H9 (cell line): ENCODE measurements at regions not wholly inside any gene's neighbourhood (a gene's known extent, or its start where the extent isn't known, plus 50 kb on each side); places are given as distances from the start of the nearest gene placed in this dataset.

Source experiments
- DNase-seq: peaks from one replicate; pipeline ENCODE4 v3.0.0-alpha.2; 2017
- H2AFZ ChIP-seq: one replicate; pipeline ENCODE4 v1.6.1; 2013; ENCODE audit warnings: mild to moderate bottlenecking, low read length, control low read depth, moderate library complexity
- H2AK5ac ChIP-seq: 2 replicates; pipeline ENCODE4 v1.6.1; 2013; ENCODE audit warnings: low read length, control low read depth, mixed read lengths; ENCODE audit not compliant: insufficient read length
- H2BK120ac ChIP-seq: one replicate; pipeline ENCODE4 v1.6.1; 2013; ENCODE audit warnings: low read depth, mild to moderate bottlenecking, low read length, control low read depth, inconsistent platforms; ENCODE audit not compliant: poor library complexity, severe bottlenecking
- H2BK12ac ChIP-seq: 2 replicates; pipeline ENCODE4 v1.6.1; 2013; ENCODE audit warnings: low read length, control low read depth, mixed read lengths, low read depth; ENCODE audit not compliant: insufficient read length
- H2BK15ac ChIP-seq: 2 replicates; pipeline ENCODE4 v1.6.1; 2013; ENCODE audit warnings: low read depth, low read length, control low read depth
- H2BK20ac ChIP-seq: one replicate; pipeline ENCODE4 v1.6.1; 2013; ENCODE audit warnings: low read depth, mild to moderate bottlenecking, low read length, control low read depth, inconsistent platforms; ENCODE audit not compliant: poor library complexity, severe bottlenecking
- H2BK5ac ChIP-seq: 2 replicates; pipeline ENCODE4 v1.6.1; 2013; ENCODE audit warnings: low read length, control low read depth, mixed read lengths; ENCODE audit not compliant: insufficient read length
- H3K14ac ChIP-seq: 2 replicates; pipeline ENCODE4 v1.6.1; 2013; ENCODE audit warnings: low read length, control low read depth; ENCODE audit not compliant: insufficient read depth
- H3K18ac ChIP-seq: 2 replicates; pipeline ENCODE4 v1.6.1; 2013; ENCODE audit warnings: low read depth, mild to moderate bottlenecking, mixed read lengths, low read length, control low read depth; ENCODE audit not compliant: insufficient read length
- H3K23ac ChIP-seq: 2 replicates; pipeline ENCODE4 v1.6.1; 2013; ENCODE audit warnings: low read length, control low read depth, mixed read lengths, low read depth; ENCODE audit not compliant: insufficient read length
- H3K23me2 ChIP-seq: 2 replicates; pipeline ENCODE4 v1.6.1; 2013; ENCODE audit warnings: low read depth, mild to moderate bottlenecking, mixed read lengths, low read length, control low read depth; ENCODE audit not compliant: insufficient read length, poor library complexity, severe bottlenecking
- H3K27ac ChIP-seq: 2 replicates; pipeline ENCODE4 v1.5.1; 2013; ENCODE audit warnings: low read length, control low read depth, mixed read lengths, low read depth; ENCODE audit not compliant: insufficient read length
- H3K27me3 ChIP-seq: 2 replicates; pipeline ENCODE4 v1.6.1; 2013; ENCODE audit warnings: low read length, control low read depth, inconsistent platforms; ENCODE audit not compliant: insufficient read depth
- H3K4ac ChIP-seq: 2 replicates; pipeline ENCODE4 v1.6.1; 2013; ENCODE audit warnings: low read depth, mild to moderate bottlenecking, control low read depth, inconsistent platforms, low read length, moderate library complexity
- H3K4me1 ChIP-seq: 2 replicates; pipeline ENCODE4 v1.6.1; 2013; ENCODE audit warnings: low read length, control low read depth, inconsistent platforms; ENCODE audit not compliant: insufficient read depth
- H3K4me2 ChIP-seq: 2 replicates; pipeline ENCODE4 v1.6.1; 2013; ENCODE audit warnings: low read length, control low read depth, mixed read lengths; ENCODE audit not compliant: insufficient read length, insufficient read depth
- H3K56ac ChIP-seq: 2 replicates; pipeline ENCODE4 v1.6.1; 2013; ENCODE audit warnings: low read depth, mild to moderate bottlenecking, mixed read lengths, low read length, control low read depth; ENCODE audit not compliant: insufficient read length
- H3K79me1 ChIP-seq: 2 replicates; pipeline ENCODE4 v1.6.1; 2013; ENCODE audit warnings: low read depth, mild to moderate bottlenecking, moderate library complexity, low read length, control low read depth, inconsistent platforms; ENCODE audit not compliant: insufficient read depth, poor library complexity, severe bottlenecking
- H3K79me2 ChIP-seq: 2 replicates; pipeline ENCODE4 v1.6.1; 2013; ENCODE audit warnings: low read length, control low read depth, inconsistent platforms; ENCODE audit not compliant: insufficient read depth
- H3K9ac ChIP-seq: 2 replicates; pipeline ENCODE4 v1.6.1; 2013; ENCODE audit warnings: low read length, control low read depth, mixed read lengths; ENCODE audit not compliant: insufficient read length; ENCODE audit errors: extremely low read depth
- H3K9me3 ChIP-seq: one replicate; pipeline ENCODE4 v1.6.1; 2013; ENCODE audit warnings: low read depth, low read length, inconsistent platforms; ENCODE audit not compliant: control insufficient read depth
- H3T11ph ChIP-seq: one replicate; pipeline ENCODE4 v1.6.1; 2013; ENCODE audit warnings: mild to moderate bottlenecking, low read length, control low read depth, inconsistent platforms
- H4K20me1 ChIP-seq: one replicate; pipeline ENCODE4 v1.6.1; 2013; ENCODE audit not compliant: control insufficient read depth, insufficient read length, insufficient read depth
- H4K5ac ChIP-seq: 2 replicates; pipeline ENCODE4 v1.6.1; 2013; ENCODE audit warnings: low read depth, mild to moderate bottlenecking, mixed read lengths, low read length, control low read depth; ENCODE audit not compliant: insufficient read length
- H4K8ac ChIP-seq: replicated peaks from 2 replicates; pipeline ENCODE4 v1.6.1; 2013; ENCODE audit warnings: low read length, control low read depth, mixed read lengths, low read depth; ENCODE audit not compliant: insufficient read length
- H4K91ac ChIP-seq: 2 replicates; pipeline ENCODE4 v1.6.1; 2013; ENCODE audit warnings: low read depth, mild to moderate bottlenecking, moderate library complexity, mixed read lengths, low read length, control low read depth; ENCODE audit not compliant: insufficient read length
- H3K27ac Mint-ChIP-seq, 3 experiments: 2 replicates in 2 of 3; 3 replicates in 1 of 3; pipeline ENCODE4 v1.8.0; 2020 to 2021; ENCODE audit warnings: mixed read lengths in 3 of 3, mild to moderate bottlenecking in 1 of 3, moderate library complexity in 1 of 3
- H3K27me3 Mint-ChIP-seq: 2 replicates; pipeline ENCODE4 v1.8.0; 2021; ENCODE audit warnings: low read depth, mild to moderate bottlenecking, moderate library complexity, mixed read lengths
- H3K36me3 Mint-ChIP-seq, 3 experiments: 2 replicates in 2 of 3; 3 replicates in 1 of 3; pipeline ENCODE4 v1.8.0; 2020 to 2021; ENCODE audit warnings: low read depth in 3 of 3, mixed read lengths in 3 of 3; ENCODE audit not compliant: insufficient read depth in 1 of 3
- H3K4me1 Mint-ChIP-seq, 2 experiments: 2 replicates each; pipeline ENCODE4 v1.8.0; 2020; ENCODE audit warnings: mixed read lengths in 2 of 2
- H3K4me3 Mint-ChIP-seq, 2 experiments: 2 replicates in 1 of 2; 3 replicates in 1 of 2; pipeline ENCODE4 v1.8.0; 2020 to 2021; ENCODE audit warnings: mild to moderate bottlenecking in 2 of 2, mixed read lengths in 2 of 2, moderate library complexity in 1 of 2
- H3K9me3 Mint-ChIP-seq, 2 experiments: 2 replicates in 1 of 2; 3 replicates in 1 of 2; pipeline ENCODE4 v1.8.0; 2020; ENCODE audit warnings: mild to moderate bottlenecking in 2 of 2, mixed read lengths in 2 of 2, moderate library complexity in 1 of 2
- CTCF ChIP-seq: fragments of 200-600 bp; sonication (generic); conservative IDR thresholded peaks from 3 replicates; pipeline ENCODE4 v1.8.0; 2021; ENCODE audit warnings: antibody characterized with exemption, mild to moderate bottlenecking
- WGBS: extraction: QIAGEN DNeasy Blood & Tissue Kit; methylation state at CpG from one replicate; pipeline ENCODE4 v1.1.7; 2013; ENCODE audit warnings: missing lambda C conversion rate, low lambda C conversion rate, mixed read lengths; ENCODE audit not compliant: insufficient read length; ENCODE audit errors: extremely low coverage; 5-methylcytosine and 5-hydroxymethylcytosine counted together

DNA sequence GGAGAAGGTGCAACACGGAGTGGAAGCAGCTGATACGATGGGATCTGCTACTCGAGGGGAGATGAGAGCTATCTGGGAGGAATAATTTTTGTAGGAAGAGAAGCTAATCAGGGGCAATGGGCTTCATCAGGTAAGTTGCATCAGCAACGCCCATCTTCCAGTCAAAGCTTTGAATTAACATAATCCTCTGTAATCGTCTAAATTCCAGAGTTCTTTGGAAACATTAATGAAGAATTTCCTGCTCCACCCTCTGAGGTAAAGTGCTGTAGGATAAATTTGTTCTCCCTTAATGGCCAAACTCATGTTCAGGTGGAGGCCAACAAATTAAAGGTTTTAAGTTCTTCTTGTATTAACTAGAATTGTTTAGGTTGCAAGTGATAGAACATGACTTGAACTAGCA is 94.0 kb upstream of the KAZN start:
- no peaks in the 10 kb centered on the region for H4K20me1 ChIP-seq

More for the DNA sequence above, 94.0 kb upstream of the KAZN start:
- H3K36me3 Mint-ChIP-seq: no peaks in the 10 kb centered on the region
- no peak overlapping the region for H4K8ac ChIP-seq
- H3K27ac ChIP-seq: no peak overlapping the region
- H2BK20ac ChIP-seq: no peak overlapping the region
- H3K56ac ChIP-seq: no peak overlapping the region
- no peaks in the 10 kb centered on the region for H3K79me2 ChIP-seq
- no peak overlapping the region for H3T11ph ChIP-seq
- peaks cover 4% of the 10 kb centered on the region; the same call in 1 of the 2 replicates for H3K27me3 Mint-ChIP-seq
- no peaks in the 10 kb centered on the region for H3K27me3 ChIP-seq
- TF ChIP-seq CTCF: no peak
- H3K4me1 ChIP-seq: no peaks in the 10 kb centered on the region
- no CpG with 5 or more reads among the region's 5 CpGs for WGBS
- H3K9me3 ChIP-seq: no peaks in the 10 kb centered on the region
- no peak overlapping the region for H3K23ac ChIP-seq
- H3K79me1 ChIP-seq: no peaks in the 10 kb centered on the region
- peaks cover 21 to 24% of the 10 kb centered on the region in 2 experiments for H3K4me1 Mint-ChIP-seq
- no peak overlapping the region for H3K4ac ChIP-seq
- H2BK120ac ChIP-seq: no peak overlapping the region
- no peak overlapping the region for H2BK5ac ChIP-seq
- no peak overlapping the region for H3K18ac ChIP-seq
- H4K91ac ChIP-seq: no peak overlapping the region
- no peak overlapping the region for H2BK15ac ChIP-seq
- H3K9me3 Mint-ChIP-seq: no peaks in the 10 kb centered on the region
- no peak overlapping the region for H3K9ac ChIP-seq
- H3K14ac ChIP-seq: no peak overlapping the region
- no peak overlapping the region for H3K4me3 Mint-ChIP-seq
- no peaks in the 10 kb centered on the region for H3K23me2 ChIP-seq
- H2BK12ac ChIP-seq: no peak overlapping the region
- H2AK5ac ChIP-seq: no peak overlapping the region
- H2AFZ ChIP-seq: no peak overlapping the region
- H4K5ac ChIP-seq: no peak overlapping the region
- no peak overlapping the region; a peak in 1 of 7 replicates for H3K27ac Mint-ChIP-seq
- no peak for DNase-seq
- H3K4me2 ChIP-seq: no peak overlapping the region
